ENCODE measurements at regions not wholly inside any gene's neighbourhood (a gene's known extent, or its start where the extent isn't known, plus 50 kb on each side); places are given as distances from the start of the nearest gene placed in this dataset.

- no peak for ATAC-seq
- TF ChIP-seq TCF4 (CRISPR knock-in tag; IDR thresholded peaks at IDR 0.05; ENCODE audit: borderline replicate concordance) = no peak
- TF ChIP-seq ARNTL (CRISPR knock-in tag; IDR thresholded peaks at IDR 0.05; ENCODE audit: borderline replicate concordance, low read depth) = no peak
- no peak for TF ChIP-seq ZNF70 (CRISPR knock-in tag; IDR thresholded peaks at IDR 0.05)
- no peak for TF ChIP-seq ZNF8 (CRISPR knock-in tag; IDR thresholded peaks at IDR 0.05)
Observed at GRCh38 chr2:60054571-60055340, 498.7 kb downstream of the BCL11A start.

- TF ChIP-seq ZFP30 (CRISPR knock-in tag; IDR thresholded peaks at IDR 0.05) = no peak
- TF ChIP-seq PPARA (CRISPR knock-in tag; IDR thresholded peaks at IDR 0.05; ENCODE audit: borderline replicate concordance) = no peak
- TF ChIP-seq ISL1 (CRISPR knock-in tag; IDR thresholded peaks at IDR 0.05) = no peak
- no peak for TF ChIP-seq SNAI2 (CRISPR knock-in tag; IDR thresholded peaks at IDR 0.05)
- TF ChIP-seq RARB (CRISPR knock-in tag; IDR thresholded peaks at IDR 0.05) = no peak
- no peak for TF ChIP-seq TCF4 (CRISPR knock-in tag; IDR thresholded peaks at IDR 0.05; ENCODE audit: borderline replicate concordance)
- TF ChIP-seq CREB5 (CRISPR knock-in tag; IDR thresholded peaks at IDR 0.05; ENCODE audit: low read depth) = no peak
- TF ChIP-seq PATZ1 (CRISPR knock-in tag; IDR thresholded peaks at IDR 0.05; ENCODE audit: borderline replicate concordance) = no peak
- no peak for TF ChIP-seq BACH2 (CRISPR knock-in tag; IDR thresholded peaks at IDR 0.05; ENCODE audit: borderline replicate concordance)
- TF ChIP-seq ESRRG (CRISPR knock-in tag; IDR thresholded peaks at IDR 0.05) = no peak
- no peak for TF ChIP-seq CSDC2 (CRISPR knock-in tag; IDR thresholded peaks at IDR 0.05)
- TF ChIP-seq ZFP3 (CRISPR knock-in tag; IDR thresholded peaks at IDR 0.05) = no peak
- no peak for TF ChIP-seq OSR1 (CRISPR knock-in tag; IDR thresholded peaks at IDR 0.05)
- TF ChIP-seq ZNF70 (CRISPR knock-in tag; IDR thresholded peaks at IDR 0.05) = no peak
- TF ChIP-seq ARNTL (CRISPR knock-in tag; IDR thresholded peaks at IDR 0.05; ENCODE audit: borderline replicate concordance, low read depth) = no peak
- no peak for TF ChIP-seq CSRNP3 (CRISPR knock-in tag; IDR thresholded peaks at IDR 0.05)
- no peak for TF ChIP-seq TSHZ2 (CRISPR knock-in tag; IDR thresholded peaks at IDR 0.05)
- no peak for TF ChIP-seq TOX (CRISPR knock-in tag; IDR thresholded peaks at IDR 0.05; ENCODE audit: borderline replicate concordance)
- no peak for TF ChIP-seq ZC3H10 (CRISPR knock-in tag; IDR thresholded peaks at IDR 0.05)
- ATAC-seq = no peak
Observed at GRCh38 chr2:60053791-60054190, 499.7 kb downstream of the BCL11A start.

- no peak for ATAC-seq
- TF ChIP-seq BACH2 (CRISPR knock-in tag; IDR thresholded peaks at IDR 0.05; ENCODE audit: borderline replicate concordance) = no peak
- TF ChIP-seq ZC3H10 (CRISPR knock-in tag; IDR thresholded peaks at IDR 0.05) = no peak
Observed at GRCh38 chr2:60052601-60053000, 500.9 kb downstream of the BCL11A start.

GRCh38 chr2:60051991-60052390, 501.5 kb downstream of the BCL11A start:
- no peak for ATAC-seq
- TF ChIP-seq ZC3H10 (CRISPR knock-in tag; IDR thresholded peaks at IDR 0.05) (no peak), TOX (CRISPR knock-in tag; IDR thresholded peaks at IDR 0.05; ENCODE audit: borderline replicate concordance) (no peak), ZNF565 (CRISPR knock-in tag; conservative IDR thresholded peaks at IDR 0.05; ENCODE audit: low read depth) (no peak), CREB5 (CRISPR knock-in tag; IDR thresholded peaks at IDR 0.05; ENCODE audit: low read depth) (no peak), ESRRG (CRISPR knock-in tag; IDR thresholded peaks at IDR 0.05) (no peak), CSRNP3 (CRISPR knock-in tag; IDR thresholded peaks at IDR 0.05) (no peak), ZFP3 (CRISPR knock-in tag; IDR thresholded peaks at IDR 0.05) (no peak), PPARA (CRISPR knock-in tag; IDR thresholded peaks at IDR 0.05; ENCODE audit: borderline replicate concordance) (no peak), TCF4 (CRISPR knock-in tag; IDR thresholded peaks at IDR 0.05; ENCODE audit: borderline replicate concordance) (no peak), TSHZ2 (CRISPR knock-in tag; IDR thresholded peaks at IDR 0.05) (no peak), OSR1 (CRISPR knock-in tag; IDR thresholded peaks at IDR 0.05) (no peak)
